Adrenal gland (tissue), 9 donors: ENCODE measurements at regions not wholly inside any gene's neighbourhood (a gene's known extent, or its start where the extent isn't known, plus 50 kb on each side); places are given as distances from the start of the nearest gene placed in this dataset.

Experiments used
- DNase-seq, 7 donors: peaks; one replicate each; pipeline ENCODE4 v3.0.0-alpha.2; 2019 to 2020
- H3K27ac ChIP-seq, 5 donors: fragments of 200-600 bp; sonication (generic) in 4 of 5; 1 replicate in 3 of 5; 2 replicates in 2 of 5; pipeline versions ENCODE4 v1.5.1 to v1.8.0; 2016 to 2020; ENCODE audit warnings: mild to moderate bottlenecking in 1 of 5
- H3K27me3 ChIP-seq: fragments of 200-600 bp; 2 replicates; pipeline ENCODE4 v1.8.0; 2021
- H3K36me3 ChIP-seq, 2 donors: fragments of 200-600 bp; replicated peaks in 1 of 2; 1 replicate in 1 of 2; 2 replicates in 1 of 2; pipeline versions ENCODE4 v1.5.1 to v1.8.0; 2018 to 2022
- H3K4me1 ChIP-seq, 2 donors: fragments of 200-600 bp; replicated peaks in 1 of 2; 1 replicate in 1 of 2; 2 replicates in 1 of 2; pipeline versions ENCODE4 v1.5.1 to v1.8.0; 2018 to 2021
- H3K4me3 ChIP-seq, 4 donors: fragments of 200-600 bp; sonication (generic) in 3 of 4; one replicate each; pipeline ENCODE4 v1.5.1; 2016 to 2018
- H3K9me3 ChIP-seq, 3 donors: fragments of 200-600 bp; sonication (generic) in 1 of 3; replicated peaks in 1 of 3; 1 replicate in 2 of 3; 2 replicates in 1 of 3; pipeline versions ENCODE4 v1.5.1 to v1.8.0; 2016 to 2021
- POLR2A ChIP-seq, 2 donors: fragments of 450-650 bp; IDR thresholded peaks; one replicate each; pipeline ENCODE4 v1.6.1; 2017; ENCODE audit warnings: antibody characterized with exemption in 2 of 2, mild to moderate bottlenecking in 2 of 2, moderate library complexity in 1 of 2
- WGBS, 4 donors: extraction: QIAGEN DNeasy Blood & Tissue Kit in 2 of 4; methylation state at CpG; one replicate each; pipeline versions ENCODE4 v1.1.5 to v1.1.7; 2013 to 2017; 5-methylcytosine and 5-hydroxymethylcytosine counted together
- intact Hi-C, 2 donors: fragments of 100-400 bp; cut with DNase I; formaldehyde crosslinking; loops; one replicate each; pipeline versions ENCODE4 v1.14.1 to v1.15.0; 2022 to 2023
- TF ChIP-seq, protein P1 (sequence below), 6 experiments: fragments of 450-650 bp in 4 of 6; fragments of 200-600 bp in 2 of 6; sonication (generic) in 1 of 6; IDR thresholded peaks; 1 replicate in 5 of 6; 2 replicates in 1 of 6; pipeline versions ENCODE4 v1.5.1 to v1.8.0; 2016 to 2021; ENCODE audit warnings: antibody characterized with exemption in 6 of 6, mild to moderate bottlenecking in 2 of 6, moderate library complexity in 1 of 6
- donor health status: healthy with polysubstance abuse.
- donor health status: Bipolar disorder and iron deficiency.
- donor health status: DM: yes; HTN: yes; CAD: no.
- donor health status: DM: no; HTN: no; CAD: no.
- donor health status: DM: no; HTN: no; CAD: no.

DNA sequence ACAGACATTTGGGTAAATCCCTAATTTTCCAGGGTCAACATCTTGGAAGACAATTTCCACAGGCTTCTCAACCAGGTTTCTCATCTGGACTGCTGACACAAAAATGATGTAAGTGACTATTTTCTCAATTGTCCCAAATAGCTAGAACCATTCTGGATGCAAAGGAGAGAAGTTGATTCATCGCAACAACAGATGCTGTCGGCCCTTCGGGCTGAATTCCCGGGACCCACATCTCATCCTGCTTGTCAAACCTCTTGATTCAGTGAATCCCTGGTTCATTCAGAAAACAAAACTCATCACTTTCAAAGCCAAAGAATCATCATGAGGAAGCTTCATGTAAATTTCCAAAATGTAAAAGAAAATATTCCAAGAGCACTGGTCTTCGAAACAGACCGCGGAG, 251.8 kb downstream of the NPHP4 start:
- H3K27ac ChIP-seq: no peak overlapping the region
- H3K4me1 ChIP-seq: no peaks in the 10 kb centered on the region
- no peaks in the 10 kb centered on the region for H3K9me3 ChIP-seq
- H3K36me3 ChIP-seq: no peaks in the 10 kb centered on the region
- no peak for DNase-seq
- TF ChIP-seq, protein P1, sequence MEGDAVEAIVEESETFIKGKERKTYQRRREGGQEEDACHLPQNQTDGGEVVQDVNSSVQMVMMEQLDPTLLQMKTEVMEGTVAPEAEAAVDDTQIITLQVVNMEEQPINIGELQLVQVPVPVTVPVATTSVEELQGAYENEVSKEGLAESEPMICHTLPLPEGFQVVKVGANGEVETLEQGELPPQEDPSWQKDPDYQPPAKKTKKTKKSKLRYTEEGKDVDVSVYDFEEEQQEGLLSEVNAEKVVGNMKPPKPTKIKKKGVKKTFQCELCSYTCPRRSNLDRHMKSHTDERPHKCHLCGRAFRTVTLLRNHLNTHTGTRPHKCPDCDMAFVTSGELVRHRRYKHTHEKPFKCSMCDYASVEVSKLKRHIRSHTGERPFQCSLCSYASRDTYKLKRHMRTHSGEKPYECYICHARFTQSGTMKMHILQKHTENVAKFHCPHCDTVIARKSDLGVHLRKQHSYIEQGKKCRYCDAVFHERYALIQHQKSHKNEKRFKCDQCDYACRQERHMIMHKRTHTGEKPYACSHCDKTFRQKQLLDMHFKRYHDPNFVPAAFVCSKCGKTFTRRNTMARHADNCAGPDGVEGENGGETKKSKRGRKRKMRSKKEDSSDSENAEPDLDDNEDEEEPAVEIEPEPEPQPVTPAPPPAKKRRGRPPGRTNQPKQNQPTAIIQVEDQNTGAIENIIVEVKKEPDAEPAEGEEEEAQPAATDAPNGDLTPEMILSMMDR (IDR thresholded peaks at IDR 0.05): no peak
- TF ChIP-seq POLR2A (IDR thresholded peaks at IDR 0.05): no peak
- 84 to 92% (median 86%) methylated on average over 7 of the region's 7 CpGs for WGBS, 4 donors
- no peak overlapping the region for H3K4me3 ChIP-seq
- H3K27me3 ChIP-seq: no peaks in the 10 kb centered on the region
- intact Hi-C loops: no loop called here

- Histone ChIP-seq H3K9me3 (no peaks in the 10 kb centered on the region), H3K27ac (no peak overlapping the region), H3K4me3 (no peak overlapping the region), H3K4me1 (no peaks in the 10 kb centered on the region), H3K27me3 (peaks cover 5% of the 10 kb centered on the region), H3K36me3 (no peaks in the 10 kb centered on the region)
- intact Hi-C loops: no loop called here
- no peak for DNase-seq
- no peak for TF ChIP-seq POLR2A (IDR thresholded peaks at IDR 0.05)
- TF ChIP-seq, protein P1 (IDR thresholded peaks at IDR 0.05): no peak
- 65 to 78% (median 70%) methylated on average over 6 of the region's 6 CpGs for WGBS, 4 donors
Measured at GRCh38 chr1:5739561-5740078, 252.6 kb downstream of the NPHP4 start.

- no peak for DNase-seq
- no peak overlapping the region for H3K27ac ChIP-seq
- peaks cover 7% of the 10 kb centered on the region for H3K27me3 ChIP-seq
- no peaks in the 10 kb centered on the region for H3K4me1 ChIP-seq
- H3K4me3 ChIP-seq: no peak overlapping the region
- intact Hi-C loops: no loop called here
- TF ChIP-seq POLR2A (IDR thresholded peaks at IDR 0.05): no peak
- TF ChIP-seq, protein P1 (IDR thresholded peaks at IDR 0.05): no peak
- no peaks in the 10 kb centered on the region for H3K9me3 ChIP-seq
- 77 to 92% (median 82%) methylated on average over 5 to 8 of the region's 8 CpGs for WGBS, 4 donors
- no peaks in the 10 kb centered on the region for H3K36me3 ChIP-seq
Measured at GRCh38 chr1:5738911-5739462, 253.2 kb downstream of the NPHP4 start.

DNA sequence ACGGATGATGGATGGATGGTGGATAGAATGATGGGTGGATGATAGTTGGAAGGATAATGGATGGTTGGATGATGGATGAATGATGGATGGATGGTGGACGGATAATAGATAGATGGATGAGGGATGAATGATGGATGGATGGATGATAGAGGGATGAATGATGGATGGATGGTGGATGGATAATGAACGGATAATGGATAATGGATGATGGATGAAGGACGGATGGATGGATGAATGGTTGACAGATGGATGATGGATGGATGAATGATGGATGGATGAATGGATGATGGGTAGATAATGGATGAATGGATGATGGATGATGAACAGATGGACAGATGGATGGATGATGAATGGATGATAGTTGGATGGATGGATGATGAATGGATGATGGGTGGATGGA, 255.1 kb downstream of the NPHP4 start:
- peaks cover 7% of the 10 kb centered on the region for H3K27me3 ChIP-seq
- intact Hi-C loops: no loop called here
- no peaks in the 10 kb centered on the region for H3K36me3 ChIP-seq
- no peaks in the 10 kb centered on the region for H3K9me3 ChIP-seq
- 63 to 70% (median 66%) methylated on average over 4 of the region's 4 CpGs for WGBS, 4 donors
- no peak for DNase-seq
- no peak for TF ChIP-seq POLR2A (IDR thresholded peaks at IDR 0.05)
- TF ChIP-seq, protein P1 (IDR thresholded peaks at IDR 0.05): no peak
- H3K27ac ChIP-seq: no peak overlapping the region
- no peak overlapping the region for H3K4me3 ChIP-seq
- no peaks in the 10 kb centered on the region for H3K4me1 ChIP-seq
